Cardiac fibroblast (primary cell): ENCODE measurements at regions not wholly inside any gene's neighbourhood (a gene's known extent, or its start where the extent isn't known, plus 50 kb on each side); places are given as distances from the start of the nearest gene placed in this dataset.
A peak's percentile ranks its signal among the peaks of the same experiment; 100 is the strongest.

Experiments
- DNase-seq, 2 donors: peaks; one replicate each; pipeline versions ENCODE4 v3.0.0 to v3.0.0-alpha.2; 2010; ENCODE audit warnings: low read depth in 2 of 2
- H3K4me3 ChIP-seq, 2 donors: replicated peaks in 1 of 2; 1 replicate in 1 of 2; 2 replicates in 1 of 2; pipeline ENCODE4 v1.5.1; 2011; ENCODE audit warnings: low read depth in 2 of 2, low read length in 2 of 2, mild to moderate bottlenecking in 2 of 2, moderate library complexity in 1 of 2
- CTCF ChIP-seq: IDR thresholded peaks from one replicate; pipeline ENCODE4 v1.5.1; 2011; ENCODE audit warnings: low read depth, mild to moderate bottlenecking, low read length, inconsistent platforms

GRCh38 chr11:100555931-100556330, 131.2 kb upstream of the ARHGAP42 start:
- TF ChIP-seq CTCF, result no peak
- H3K4me3 ChIP-seq, result no peak overlapping the region
- no peak for DNase-seq

- no peak for TF ChIP-seq CTCF
- DNase-seq, result no peak
- no peak overlapping the region for H3K4me3 ChIP-seq
Observed at GRCh38 chr11:100556781-100557180, 130.3 kb upstream of the ARHGAP42 start.

- no peak overlapping the region for H3K4me3 ChIP-seq
- peak in 1 of 2 donors; percentile 42 for DNase-seq
- no peak for TF ChIP-seq CTCF
Observed at GRCh38 chr11:100557830-100558611, 129.1 kb upstream of the ARHGAP42 start.

GRCh38 chr11:100560606-100561005, 126.5 kb upstream of the ARHGAP42 start:
- TF ChIP-seq CTCF, result no peak
- no peak for DNase-seq
- no peak overlapping the region for H3K4me3 ChIP-seq

- no peak overlapping the region for H3K4me3 ChIP-seq
- no peak for DNase-seq
- TF ChIP-seq CTCF, result no peak
Observed at GRCh38 chr11:100561323-100561722, 125.8 kb upstream of the ARHGAP42 start.

- no peak for TF ChIP-seq CTCF
- DNase-seq, result peak; percentile 84 to 85
- H3K4me3 ChIP-seq, result no peak overlapping the region
Observed at GRCh38 chr11:100562128-100562527, 125.0 kb upstream of the ARHGAP42 start.
